HCT116 (cell line): ENCODE measurements at regions not wholly inside any gene's neighbourhood (a gene's known extent, or its start where the extent isn't known, plus 50 kb on each side); places are given as distances from the start of the nearest gene placed in this dataset.
"Not testable (repeated sequence)": the region's sequence is repeated elsewhere in the genome, so short reads cannot be mapped to it uniquely, and the experiment has no call there.

Experiments
- EZH2 ChIP-seq: fragments of 200-600 bp; sonication (generic); IDR thresholded peaks from 2 replicates; pipeline ENCODE4 v1.6.1; 2017; ENCODE audit warnings: antibody characterized with exemption, mixed run types
- EZH2phosphoT487 ChIP-seq: fragments of 200-600 bp; IDR thresholded peaks from 2 replicates; pipeline ENCODE4 v1.6.1; 2018; ENCODE audit warnings: antibody characterized with exemption, borderline replicate concordance
- FOSL1 ChIP-seq: IDR thresholded peaks from 2 replicates; pipeline ENCODE4 v1.6.1; 2012; ENCODE audit warnings: low read depth
- POLR2AphosphoS5 ChIP-seq: IDR thresholded peaks from 2 replicates; pipeline ENCODE4 v1.6.1; 2011; ENCODE audit warnings: mild to moderate bottlenecking, low read depth, low read length, moderate library complexity
- TF ChIP-seq, protein P1 (sequence below), 3 experiments: fragments of 200-600 bp in 1 of 3; sonication (generic) in 1 of 3; IDR thresholded peaks in 2 of 3; conservative IDR thresholded peaks in 1 of 3; 2 replicates each; pipeline ENCODE4 v1.5.1; 2012 to 2017; ENCODE audit warnings: low read depth in 2 of 3, low read length in 2 of 3, antibody characterized with exemption in 1 of 3, borderline replicate concordance in 1 of 3, control low read depth in 1 of 3, mild to moderate bottlenecking in 1 of 3, mixed read lengths in 1 of 3, mixed run types in 1 of 3, moderate library complexity in 1 of 3; ENCODE audit not compliant: insufficient read depth in 1 of 3
- TF ChIP-seq, protein P2 (sequence below): IDR thresholded peaks from 2 replicates; pipeline ENCODE4 v1.6.1; 2012

DNA sequence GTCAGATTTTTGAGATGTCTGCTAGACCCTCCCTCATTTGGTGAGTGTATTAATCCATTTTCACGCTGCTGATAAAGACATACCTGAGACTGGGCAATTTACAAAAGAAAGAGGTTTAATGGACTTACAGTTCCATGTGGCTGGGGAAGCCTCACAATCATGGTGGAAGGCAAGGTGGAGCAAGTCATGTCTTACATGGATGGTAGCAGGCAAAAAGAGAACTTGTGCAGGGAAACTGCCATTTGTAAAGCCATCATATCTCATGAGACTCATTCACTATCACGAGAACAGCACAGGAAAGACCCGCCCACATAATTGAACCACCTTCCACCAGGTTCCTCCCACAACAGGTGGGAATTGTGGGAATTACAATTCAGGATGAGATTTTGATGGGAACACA lies 223.5 kb downstream of the FNDC1 start:
- not testable (repeated sequence) for TF ChIP-seq FOSL1, EZH2phosphoT487, EZH2, POLR2AphosphoS5
- TF ChIP-seq, protein P1, sequence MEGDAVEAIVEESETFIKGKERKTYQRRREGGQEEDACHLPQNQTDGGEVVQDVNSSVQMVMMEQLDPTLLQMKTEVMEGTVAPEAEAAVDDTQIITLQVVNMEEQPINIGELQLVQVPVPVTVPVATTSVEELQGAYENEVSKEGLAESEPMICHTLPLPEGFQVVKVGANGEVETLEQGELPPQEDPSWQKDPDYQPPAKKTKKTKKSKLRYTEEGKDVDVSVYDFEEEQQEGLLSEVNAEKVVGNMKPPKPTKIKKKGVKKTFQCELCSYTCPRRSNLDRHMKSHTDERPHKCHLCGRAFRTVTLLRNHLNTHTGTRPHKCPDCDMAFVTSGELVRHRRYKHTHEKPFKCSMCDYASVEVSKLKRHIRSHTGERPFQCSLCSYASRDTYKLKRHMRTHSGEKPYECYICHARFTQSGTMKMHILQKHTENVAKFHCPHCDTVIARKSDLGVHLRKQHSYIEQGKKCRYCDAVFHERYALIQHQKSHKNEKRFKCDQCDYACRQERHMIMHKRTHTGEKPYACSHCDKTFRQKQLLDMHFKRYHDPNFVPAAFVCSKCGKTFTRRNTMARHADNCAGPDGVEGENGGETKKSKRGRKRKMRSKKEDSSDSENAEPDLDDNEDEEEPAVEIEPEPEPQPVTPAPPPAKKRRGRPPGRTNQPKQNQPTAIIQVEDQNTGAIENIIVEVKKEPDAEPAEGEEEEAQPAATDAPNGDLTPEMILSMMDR (IDR thresholded peaks at IDR 0.05 in 2 of 3, conservative IDR thresholded peaks at IDR 0.05 in 1 of 3; ENCODE audit: borderline replicate concordance in 1 of 3, insufficient read depth in 1 of 3, low read depth in 2 of 3, low read length in 2 of 3), result not testable (repeated sequence)
- TF ChIP-seq, protein P2, sequence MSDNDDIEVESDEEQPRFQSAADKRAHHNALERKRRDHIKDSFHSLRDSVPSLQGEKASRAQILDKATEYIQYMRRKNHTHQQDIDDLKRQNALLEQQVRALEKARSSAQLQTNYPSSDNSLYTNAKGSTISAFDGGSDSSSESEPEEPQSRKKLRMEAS, result not testable (repeated sequence)
